NT2/D1 (cell line): ENCODE measurements at regions not wholly inside any gene's neighbourhood (a gene's known extent, or its start where the extent isn't known, plus 50 kb on each side); places are given as distances from the start of the nearest gene placed in this dataset.

Source experiments
- SUZ12 ChIP-seq: IDR thresholded peaks from 2 replicates; pipeline ENCODE4 v1.6.1; 2011; ENCODE audit not compliant: insufficient read length, insufficient read depth; ENCODE audit errors: extremely low read depth
- YY1 ChIP-seq: IDR thresholded peaks from 2 replicates; pipeline ENCODE4 v1.6.1; 2011; ENCODE audit not compliant: insufficient read length, insufficient read depth
- ZNF274 ChIP-seq: IDR thresholded peaks from 2 replicates; pipeline ENCODE4 v1.6.1; 2011; ENCODE audit warnings: mild to moderate bottlenecking, low read depth, low read length

DNA sequence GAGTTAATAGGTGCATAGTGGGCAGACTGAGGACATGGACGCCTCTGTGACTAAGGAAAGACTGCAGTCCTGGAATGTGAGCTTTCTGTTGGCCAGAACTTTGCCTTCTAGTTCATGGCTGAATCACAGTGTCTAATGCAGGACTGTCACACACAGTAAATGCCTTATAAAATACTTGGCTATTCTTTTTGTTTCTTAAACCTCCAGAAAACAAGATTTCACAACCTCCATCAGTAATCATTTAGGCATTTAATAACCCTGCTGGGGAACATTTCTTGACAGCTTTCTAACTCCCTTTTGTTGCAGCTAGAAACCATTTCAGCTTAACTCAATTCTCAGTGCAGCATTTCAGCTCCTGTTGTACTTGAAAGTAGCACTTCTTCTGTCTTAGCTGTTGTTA lies 335.8 kb upstream of the DDI1 start:
- TF ChIP-seq YY1 (no peak), ZNF274 (no peak), SUZ12 (no peak)
